Neural cell (in vitro differentiated cells): ENCODE measurements at regions not wholly inside any gene's neighbourhood (a gene's known extent, or its start where the extent isn't known, plus 50 kb on each side); places are given as distances from the start of the nearest gene placed in this dataset.

Source experiments
- H2AFZ ChIP-seq: fragments of 200-600, 300-800 bp; sonication (generic), shearing (Covaris generic); 2 replicates; pipeline ENCODE4 v1.6.0; 2014; ENCODE audit warnings: low read depth, mild to moderate bottlenecking, antibody characterized with exemption, low read length, moderate library complexity
- H3F3A ChIP-seq: fragments of 200-600 bp; shearing (Covaris generic); 2 replicates; pipeline ENCODE4 v1.6.1; 2016; ENCODE audit warnings: mild to moderate bottlenecking, moderate library complexity, mixed read lengths, antibody characterized with exemption, low read length; ENCODE audit not compliant: insufficient read depth, poor library complexity, severe bottlenecking
- H3K27ac ChIP-seq: fragments of 200-600, 300-800 bp; sonication (generic), shearing (Covaris generic); 2 replicates; pipeline ENCODE4 v1.5.1; 2014; ENCODE audit warnings: mild to moderate bottlenecking, low read length, moderate library complexity
- H3K27me3 ChIP-seq: fragments of 300-800, 200-600 bp; sonication (generic), shearing (Covaris generic); 2 replicates; pipeline ENCODE4 v1.6.0; 2014; ENCODE audit warnings: mild to moderate bottlenecking, low read depth, low read length, moderate library complexity; ENCODE audit not compliant: insufficient read depth
- H3K36me3 ChIP-seq: fragments of 300-800, 200-600 bp; sonication (generic), shearing (Covaris generic); 2 replicates; pipeline ENCODE4 v1.5.1; 2014; ENCODE audit warnings: mild to moderate bottlenecking, antibody characterized with exemption, low read length, moderate library complexity; ENCODE audit not compliant: insufficient read depth
- H3K4me2 ChIP-seq: fragments of 300-800, 200-600 bp; sonication (generic), shearing (Covaris generic); 2 replicates; pipeline ENCODE4 v1.6.0; 2014; ENCODE audit warnings: mild to moderate bottlenecking, low read length
- H3K4me3 ChIP-seq: fragments of 300-800, 200-600 bp; sonication (generic), shearing (Covaris generic); 2 replicates; pipeline ENCODE4 v1.5.1; 2014; ENCODE audit warnings: mild to moderate bottlenecking, low read length, moderate library complexity
- H3K79me2 ChIP-seq: fragments of 200-600 bp; shearing (Covaris generic); replicated peaks from 2 replicates; pipeline ENCODE4 v1.6.0; 2014; ENCODE audit warnings: mild to moderate bottlenecking, low read length, moderate library complexity; ENCODE audit not compliant: insufficient read depth
- H3K9ac ChIP-seq: fragments of 300-800, 200-600 bp; sonication (generic), shearing (Covaris generic); 2 replicates; pipeline ENCODE4 v1.6.1; 2016; ENCODE audit warnings: mild to moderate bottlenecking, low read length, mixed read lengths
- H3K9me2 ChIP-seq: fragments of 200-600 bp; shearing (Covaris generic); 2 replicates; pipeline ENCODE4 v1.6.1; 2016; ENCODE audit warnings: mild to moderate bottlenecking, low read length, mixed read lengths; ENCODE audit not compliant: insufficient read depth
- H3K9me3 ChIP-seq: fragments of 200-600, 300-800 bp; sonication (generic), shearing (Covaris generic); 2 replicates; pipeline ENCODE4 v1.6.1; 2016; ENCODE audit warnings: mild to moderate bottlenecking, mixed run types, low read length, moderate library complexity, mixed read lengths
- H4K20me1 ChIP-seq: fragments of 200-600 bp; shearing (Covaris generic); 2 replicates; pipeline ENCODE4 v1.6.1; 2016; ENCODE audit warnings: mild to moderate bottlenecking, mixed run types; ENCODE audit not compliant: insufficient read depth
- EP300 ChIP-seq: fragments of 450-650 bp; conservative IDR thresholded peaks from 2 replicates; pipeline ENCODE4 v1.6.1; 2014; ENCODE audit warnings: antibody characterized with exemption, mild to moderate bottlenecking, moderate library complexity; ENCODE audit not compliant: poor library complexity, severe bottlenecking
- EZH2 ChIP-seq: fragments of 200-600, 300-800 bp; shearing (Covaris generic), sonication (generic); IDR thresholded peaks from 2 replicates; pipeline ENCODE4 v1.6.1; 2014; ENCODE audit warnings: antibody characterized with exemption, low read length, borderline replicate concordance, mild to moderate bottlenecking; ENCODE audit not compliant: insufficient read depth, poor library complexity, severe bottlenecking
- MXI1 ChIP-seq: fragments of 450-650 bp; conservative IDR thresholded peaks from 2 replicates; pipeline ENCODE4 v1.6.1; 2014; ENCODE audit warnings: antibody characterized with exemption, mild to moderate bottlenecking; ENCODE audit not compliant: poor library complexity, severe bottlenecking
- POLR2AphosphoS5 ChIP-seq: IDR thresholded peaks from 2 replicates; pipeline ENCODE4 v1.6.1; 2012
- RAD21 ChIP-seq: fragments of 450-650 bp; conservative IDR thresholded peaks from 2 replicates; pipeline ENCODE4 v1.6.1; 2014; ENCODE audit warnings: antibody characterized with exemption, mild to moderate bottlenecking, moderate library complexity
- REST ChIP-seq: IDR thresholded peaks from 2 replicates; pipeline ENCODE4 v1.6.1; 2012; ENCODE audit warnings: borderline replicate concordance
- SMC3 ChIP-seq: fragments of 450-650 bp; conservative IDR thresholded peaks from 2 replicates; pipeline ENCODE4 v1.6.1; 2014; ENCODE audit warnings: antibody characterized with exemption, mild to moderate bottlenecking, moderate library complexity; ENCODE audit not compliant: poor library complexity
- TAF1 ChIP-seq: IDR thresholded peaks from 2 replicates; pipeline ENCODE4 v1.6.1; 2012; ENCODE audit warnings: low read depth
- TF ChIP-seq, protein P1 (sequence below): fragments of 450-650 bp; IDR thresholded peaks from 2 replicates; pipeline ENCODE4 v1.5.1; 2014; ENCODE audit warnings: antibody characterized with exemption, mild to moderate bottlenecking, moderate library complexity; ENCODE audit not compliant: poor library complexity, severe bottlenecking

DNA sequence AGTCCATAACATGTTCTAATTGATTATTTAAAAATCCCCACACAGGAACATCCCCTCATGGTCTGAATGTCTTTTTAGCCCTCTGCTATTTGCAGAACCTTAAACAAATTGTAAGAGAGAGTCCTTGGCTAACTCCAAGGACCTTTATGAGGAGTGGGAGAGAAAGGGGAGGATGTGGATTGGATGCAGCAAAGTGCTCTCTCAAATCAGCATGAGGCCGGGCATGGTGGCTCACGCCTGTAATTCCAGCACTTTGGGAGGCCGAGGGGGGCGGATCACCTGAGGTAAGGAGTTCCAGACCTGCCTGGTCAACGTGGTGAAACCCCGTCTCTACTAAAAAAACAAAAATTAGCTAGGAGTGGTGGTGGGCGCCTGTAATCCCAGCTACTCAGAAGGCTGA, 154.8 kb downstream of the TGFB2 start:
- no peak overlapping the region for H3K4me2 ChIP-seq
- no peaks in the 10 kb centered on the region for H3K79me2 ChIP-seq
- H4K20me1 ChIP-seq, result no peaks in the 10 kb centered on the region
- H3K4me3 ChIP-seq, result no peak overlapping the region
- no peak overlapping the region for H3K9ac ChIP-seq
- H3F3A ChIP-seq, result no peaks in the 10 kb centered on the region
- H3K9me3 ChIP-seq, result no peaks in the 10 kb centered on the region
- no peak overlapping the region for H2AFZ ChIP-seq
- no peak overlapping the region for H3K27ac ChIP-seq
- H3K9me2 ChIP-seq, result no peaks in the 10 kb centered on the region
- H3K36me3 ChIP-seq, result no peaks in the 10 kb centered on the region
- H3K27me3 ChIP-seq, result no peaks in the 10 kb centered on the region
- TF ChIP-seq REST (no peak), EZH2 (no peak), POLR2AphosphoS5 (no peak), EP300 (no peak), RAD21 (no peak), TAF1 (no peak), MXI1 (no peak), SMC3 (no peak)
- TF ChIP-seq, protein P1, sequence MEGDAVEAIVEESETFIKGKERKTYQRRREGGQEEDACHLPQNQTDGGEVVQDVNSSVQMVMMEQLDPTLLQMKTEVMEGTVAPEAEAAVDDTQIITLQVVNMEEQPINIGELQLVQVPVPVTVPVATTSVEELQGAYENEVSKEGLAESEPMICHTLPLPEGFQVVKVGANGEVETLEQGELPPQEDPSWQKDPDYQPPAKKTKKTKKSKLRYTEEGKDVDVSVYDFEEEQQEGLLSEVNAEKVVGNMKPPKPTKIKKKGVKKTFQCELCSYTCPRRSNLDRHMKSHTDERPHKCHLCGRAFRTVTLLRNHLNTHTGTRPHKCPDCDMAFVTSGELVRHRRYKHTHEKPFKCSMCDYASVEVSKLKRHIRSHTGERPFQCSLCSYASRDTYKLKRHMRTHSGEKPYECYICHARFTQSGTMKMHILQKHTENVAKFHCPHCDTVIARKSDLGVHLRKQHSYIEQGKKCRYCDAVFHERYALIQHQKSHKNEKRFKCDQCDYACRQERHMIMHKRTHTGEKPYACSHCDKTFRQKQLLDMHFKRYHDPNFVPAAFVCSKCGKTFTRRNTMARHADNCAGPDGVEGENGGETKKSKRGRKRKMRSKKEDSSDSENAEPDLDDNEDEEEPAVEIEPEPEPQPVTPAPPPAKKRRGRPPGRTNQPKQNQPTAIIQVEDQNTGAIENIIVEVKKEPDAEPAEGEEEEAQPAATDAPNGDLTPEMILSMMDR, result no peak

DNA sequence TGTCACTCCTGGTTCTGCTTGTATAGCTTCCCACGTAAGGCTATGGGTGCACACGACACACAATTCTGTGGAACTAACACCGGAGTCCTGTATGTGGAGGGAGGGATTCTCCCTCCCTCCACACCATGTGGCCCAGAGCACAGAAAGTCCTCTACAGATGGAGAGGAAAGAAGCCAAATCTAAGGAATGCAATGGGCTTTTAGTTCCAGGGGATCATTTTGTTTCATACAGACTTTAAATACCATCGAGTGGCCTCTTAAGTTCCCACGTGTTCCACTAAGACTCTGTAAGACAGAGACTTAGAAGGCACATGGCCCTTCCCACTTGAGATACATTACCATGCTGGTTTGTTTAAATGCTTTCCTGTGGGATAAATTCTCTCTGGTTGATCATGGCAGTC, 156.0 kb downstream of the TGFB2 start:
- Histone ChIP-seq H3K27ac (no peak overlapping the region), H3K36me3 (no peaks in the 10 kb centered on the region), H4K20me1 (no peaks in the 10 kb centered on the region), H3K27me3 (no peaks in the 10 kb centered on the region), H2AFZ (no peak overlapping the region), H3K79me2 (no peaks in the 10 kb centered on the region), H3K9me2 (no peaks in the 10 kb centered on the region), H3K4me3 (no peak overlapping the region), H3F3A (no peaks in the 10 kb centered on the region), H3K9ac (no peak overlapping the region), H3K4me2 (no peak overlapping the region), H3K9me3 (peaks cover 4% of the 10 kb centered on the region)
- TF ChIP-seq EP300 (no peak), MXI1 (no peak), RAD21 (no peak), REST (no peak), TAF1 (no peak), EZH2 (no peak), POLR2AphosphoS5 (no peak), SMC3 (no peak)
- TF ChIP-seq, protein P1, result no peak
